HEK293 (cell line): ENCODE measurements at regions not wholly inside any gene's neighbourhood (a gene's known extent, or its start where the extent isn't known, plus 50 kb on each side); places are given as distances from the start of the nearest gene placed in this dataset.
A peak's percentile ranks its signal among the peaks of the same experiment; 100 is the strongest.

Source experiments
- CTCF ChIA-PET: fragments of 350-600 bp; formaldehyde crosslinking; extraction: SDS; loops from one replicate; lab custom pipeline; 2021; ENCODE audit warnings: antibody characterized with exemption; lab: Yijun Ruan, JAX
- POLR2A ChIA-PET: fragments of 300-600 bp; formaldehyde crosslinking; extraction: SDS; loops from one replicate; lab custom pipeline; 2020; ENCODE audit warnings: antibody characterized with exemption, inconsistent platforms; lab: Yijun Ruan, JAX
- H3K27ac ChIP-seq: fragments of 200-500 bp; sonication (Bioruptor generic); 2 replicates; pipeline ENCODE4 v1.5.1; 2014; ENCODE audit warnings: low read depth, low read length, control low read depth, inconsistent platforms; ENCODE audit errors: extremely low read depth
- H3K36me3 ChIP-seq, 2 experiments: fragments of 200-500 bp in 1 of 2; sonication (Bioruptor generic) in 1 of 2; 1 replicate in 1 of 2; 2 replicates in 1 of 2; pipeline ENCODE4 v1.5.1; 2014 to 2017; ENCODE audit warnings: inconsistent platforms in 2 of 2, low read length in 2 of 2; ENCODE audit not compliant: control insufficient read depth in 2 of 2, insufficient read depth in 1 of 2
- H3K4me1 ChIP-seq: fragments of 200-500 bp; sonication (Bioruptor generic); 2 replicates; pipeline ENCODE4 v1.5.1; 2014; ENCODE audit warnings: mild to moderate bottlenecking, low read length, inconsistent platforms; ENCODE audit not compliant: control insufficient read depth, insufficient read depth
- H3K4me3 ChIP-seq: 2 replicates; pipeline ENCODE4 v1.5.1; 2011; ENCODE audit warnings: low read depth, mild to moderate bottlenecking, control low read depth, low read length, moderate library complexity
- H3K9me3 ChIP-seq: fragments of 200-500 bp; sonication (Bioruptor generic); 2 replicates; pipeline ENCODE4 v1.5.1; 2014; ENCODE audit warnings: low read depth, low read length, inconsistent platforms; ENCODE audit not compliant: control insufficient read depth, insufficient read depth
- EGR2 ChIP-seq: fragments of 450-650 bp; formaldehyde crosslinking; IDR thresholded peaks from 2 replicates; pipeline ENCODE4 v1.5.1; 2016; ENCODE audit warnings: low read depth, missing biosample characterization, missing genetic modification characterization
- IKZF3 ChIP-seq: fragments of 450-650 bp; IDR thresholded peaks from 2 replicates; pipeline ENCODE4 v1.5.0; 2018; ENCODE audit warnings: missing biosample characterization, mild to moderate bottlenecking, missing genetic modification characterization, moderate library complexity
- INSM2 ChIP-seq: fragments of 450-650 bp; formaldehyde crosslinking; IDR thresholded peaks from 2 replicates; pipeline ENCODE4 v1.5.1; 2016; ENCODE audit warnings: missing biosample characterization, missing genetic modification characterization
- KLF10 ChIP-seq: fragments of 450-650 bp; IDR thresholded peaks from 2 replicates; pipeline ENCODE4 v1.5.1; 2018; ENCODE audit warnings: missing biosample characterization, mild to moderate bottlenecking, missing genetic modification characterization
- KLF9 ChIP-seq: fragments of 450-650 bp; formaldehyde crosslinking; IDR thresholded peaks from 2 replicates; pipeline ENCODE4 v1.5.1; 2016; ENCODE audit warnings: missing biosample characterization, missing genetic modification characterization, low read depth
- SCRT2 ChIP-seq: fragments of 450-650 bp; formaldehyde crosslinking; IDR thresholded peaks from 2 replicates; pipeline ENCODE4 v1.5.1; 2016; ENCODE audit warnings: missing biosample characterization, missing genetic modification characterization
- SP7 ChIP-seq: fragments of 450-650 bp; formaldehyde crosslinking; IDR thresholded peaks from 2 replicates; pipeline ENCODE4 v1.5.1; 2016; ENCODE audit warnings: missing biosample characterization, missing genetic modification characterization
- YY2 ChIP-seq: fragments of 450-650 bp; formaldehyde crosslinking; IDR thresholded peaks from 2 replicates; pipeline ENCODE4 v1.5.1; 2016; ENCODE audit warnings: missing biosample characterization, missing genetic modification characterization
- ZEB2 ChIP-seq: fragments of 450-650 bp; formaldehyde crosslinking; IDR thresholded peaks from 2 replicates; pipeline ENCODE4 v1.5.1; 2016; ENCODE audit warnings: missing biosample characterization, missing genetic modification characterization
- ZNF133 ChIP-seq: fragments of 450-650 bp; formaldehyde crosslinking; IDR thresholded peaks from 2 replicates; pipeline ENCODE4 v1.5.1; 2016; ENCODE audit warnings: missing biosample characterization, missing genetic modification characterization
- ZNF140 ChIP-seq: fragments of 450-650 bp; formaldehyde crosslinking; IDR thresholded peaks from 2 replicates; pipeline ENCODE4 v1.5.1; 2016; ENCODE audit warnings: missing biosample characterization, missing genetic modification characterization
- ZNF175 ChIP-seq: fragments of 450-650 bp; formaldehyde crosslinking; IDR thresholded peaks from 2 replicates; pipeline ENCODE4 v1.5.1; 2016; ENCODE audit warnings: missing biosample characterization, missing genetic modification characterization
- ZNF248 ChIP-seq: fragments of 450-650 bp; formaldehyde crosslinking; IDR thresholded peaks from 2 replicates; pipeline ENCODE4 v1.5.1; 2017; ENCODE audit warnings: missing biosample characterization, missing genetic modification characterization
- ZNF266 ChIP-seq: fragments of 450-650 bp; formaldehyde crosslinking; IDR thresholded peaks from 2 replicates; pipeline ENCODE4 v1.5.1; 2016; ENCODE audit warnings: missing biosample characterization, missing genetic modification characterization, low read depth
- ZNF529 ChIP-seq: fragments of 450-650 bp; formaldehyde crosslinking; IDR thresholded peaks from 2 replicates; pipeline ENCODE4 v1.5.1; 2017; ENCODE audit warnings: missing genetic modification characterization, missing biosample characterization; ENCODE audit not compliant: insufficient replicate concordance
- ZNF600 ChIP-seq: fragments of 450-650 bp; formaldehyde crosslinking; IDR thresholded peaks from 2 replicates; pipeline ENCODE4 v1.5.1; 2016; ENCODE audit warnings: missing biosample characterization, missing genetic modification characterization
- ZNF629 ChIP-seq: fragments of 450-650 bp; formaldehyde crosslinking; IDR thresholded peaks from 2 replicates; pipeline ENCODE4 v1.5.1; 2017; ENCODE audit warnings: missing biosample characterization, missing genetic modification characterization
- ZNF660 ChIP-seq: fragments of 450-650 bp; IDR thresholded peaks from 2 replicates; pipeline ENCODE4 v1.5.1; 2018; ENCODE audit warnings: missing biosample characterization, mild to moderate bottlenecking, missing genetic modification characterization
- ZNF776 ChIP-seq: fragments of 450-650 bp; formaldehyde crosslinking; IDR thresholded peaks from 2 replicates; pipeline ENCODE4 v1.5.0; 2017; ENCODE audit warnings: missing biosample characterization, missing genetic modification characterization, borderline replicate concordance

- TF ChIP-seq ZNF529 (tag by site-specific recombination), result no peak
- TF ChIP-seq ZNF175 (tag by site-specific recombination), result no peak
- no peak for TF ChIP-seq ZNF266 (tag by site-specific recombination)
- no peak for TF ChIP-seq IKZF3 (tag by site-specific recombination)
- TF ChIP-seq, all 188 proteins: peak for 0
Measured at GRCh38 chr3:33937628-33938027, 139.2 kb downstream of the PDCD6IP start (continued).

- no peak overlapping the region for H3K27ac ChIP-seq
- H3K4me3 ChIP-seq, result no peak overlapping the region
- no peaks in the 10 kb centered on the region for H3K9me3 ChIP-seq
- ChIA-PET POLR2A (no interaction called here), CTCF (interaction anchor here (1.4 kb wide), 1 partner anchor 56 kb away, joined by 5 read pairs; no protein-coding TSS in a partner anchor)
- TF ChIP-seq KLF10 (tag by site-specific recombination), result peak; percentile 40; the same call in 1 of the 2 replicates
- peak; percentile 40; the same call in 1 of the 2 replicates for TF ChIP-seq KLF9 (tag by site-specific recombination)
- no peak for TF ChIP-seq ZNF133
- no peak for TF ChIP-seq ZNF600 (tag by site-specific recombination)
- TF ChIP-seq SCRT2 (tag by site-specific recombination), result peak; percentile 39; the same call in 1 of the 2 replicates
- TF ChIP-seq SP7 (tag by site-specific recombination), result peak; percentile 73
- no peak for TF ChIP-seq ZEB2 (tag by site-specific recombination)
- 0 out of 2 replicates have a peak, but pooled peaks have one; percentile 31 for TF ChIP-seq ZNF629 (tag by site-specific recombination)
- no peaks in the 10 kb centered on the region for H3K36me3 ChIP-seq
- H3K4me1 ChIP-seq, result no peaks in the 10 kb centered on the region
Measured at GRCh38 chr3:33940149-33940548, 141.7 kb downstream of the PDCD6IP start.

- Histone ChIP-seq H3K27ac (no peak overlapping the region), H3K4me3 (no peak overlapping the region), H3K36me3 (no peaks in the 10 kb centered on the region), H3K9me3 (no peaks in the 10 kb centered on the region), H3K4me1 (no peaks in the 10 kb centered on the region)
- CTCF ChIA-PET, result interaction anchor here (1.4 kb wide), 1 partner anchor 57 kb away, joined by 5 read pairs; no protein-coding TSS in a partner anchor
- TF ChIP-seq ZNF660, result no peak
- POLR2A ChIA-PET, result no interaction called here
Measured at GRCh38 chr3:33940736-33941135, 142.3 kb downstream of the PDCD6IP start.

GRCh38 chr3:33941804-33942203, 143.4 kb downstream of the PDCD6IP start:
- ChIA-PET POLR2A (no interaction called here), CTCF (interaction anchor here (0.7 kb wide), 1 partner anchor 591 kb away, joined by 3 read pairs; no protein-coding TSS in a partner anchor)
- H3K4me3 ChIP-seq, result no peak overlapping the region
- TF ChIP-seq ZNF248 (tag by site-specific recombination), result no peak
- no peak for TF ChIP-seq EGR2 (tag by site-specific recombination)
- no peak for TF ChIP-seq ZNF140 (tag by site-specific recombination)
- TF ChIP-seq YY2, result no peak
- no peak for TF ChIP-seq INSM2 (tag by site-specific recombination)
- no peak for TF ChIP-seq ZNF776 (tag by site-specific recombination)
- H3K27ac ChIP-seq, result no peak overlapping the region
- H3K36me3 ChIP-seq, result no peaks in the 10 kb centered on the region
- H3K4me1 ChIP-seq, result no peaks in the 10 kb centered on the region
- H3K9me3 ChIP-seq, result no peaks in the 10 kb centered on the region
